NCI-H345 treated with DMSO at 0.1 percent for 48 hours (cell line): ENCODE measurements at regions not wholly inside any gene's neighbourhood (a gene's known extent, or its start where the extent isn't known, plus 50 kb on each side); places are given as distances from the start of the nearest gene placed in this dataset.
A peak's percentile ranks its signal among the peaks of the same experiment; 100 is the strongest.

Experiments
- DNase-seq: peaks from one replicate; lab custom pipeline; 2025; ENCODE audit not compliant: unreplicated experiment; lab: John Stamatoyannopoulos, UW

GRCh38 chr4:156654410-156654809, 317.2 kb downstream of the PDGFC start:
- DNase-seq: no peak

- no peak for DNase-seq
These were observed 327.8 kb downstream of the PDGFC start for GRCh38 chr4:156643826-156644225.

GRCh38 chr4:156642161-156642560, 329.4 kb downstream of the PDGFC start:
- DNase-seq: no peak

GRCh38 chr4:156638925-156639605, 332.5 kb downstream of the PDGFC start:
- DNase-seq: peak; percentile 34

- DNase-seq: no peak
These were observed 333.3 kb downstream of the PDGFC start for GRCh38 chr4:156638334-156638733.

GRCh38 chr4:156636381-156636780, 335.2 kb downstream of the PDGFC start:
- no peak for DNase-seq

- DNase-seq: no peak
These were observed 336.5 kb downstream of the PDGFC start for GRCh38 chr4:156635051-156635450.

- no peak for DNase-seq
These were observed 337.0 kb downstream of the PDGFC start for GRCh38 chr4:156634612-156635011.

GRCh38 chr4:156633847-156634246, 337.8 kb downstream of the PDGFC start:
- no peak for DNase-seq

- no peak for DNase-seq
These were observed 342.7 kb downstream of the PDGFC start for GRCh38 chr4:156628858-156629257.

GRCh38 chr4:156623376-156623775, 348.2 kb downstream of the PDGFC start:
- no peak for DNase-seq

GRCh38 chr4:156620786-156621185, 350.8 kb downstream of the PDGFC start:
- DNase-seq: no peak

GRCh38 chr4:156619154-156619934, 352.3 kb downstream of the PDGFC start:
- no peak for DNase-seq

- DNase-seq: no peak
These were observed 356.5 kb downstream of the PDGFC start for GRCh38 chr4:156615066-156615531.

- no peak for DNase-seq
These were observed 357.1 kb downstream of the PDGFC start for GRCh38 chr4:156614536-156614935.

- DNase-seq: no peak
These were observed 362.2 kb downstream of the PDGFC start for GRCh38 chr4:156609421-156609820.

- DNase-seq: no peak
These were observed 362.9 kb downstream of the PDGFC start for GRCh38 chr4:156608651-156609050.

- DNase-seq: no peak
These were observed 364.1 kb downstream of the PDGFC start for GRCh38 chr4:156607478-156607857.

GRCh38 chr4:156606554-156607477, 364.8 kb downstream of the PDGFC start:
- DNase-seq: no peak

- DNase-seq: no peak
These were observed 373.4 kb downstream of the PDGFC start for GRCh38 chr4:156598138-156598681.

- no peak for DNase-seq
These were observed 374.8 kb downstream of the PDGFC start for GRCh38 chr4:156596706-156597329.
